ENCODE measurements at regions not wholly inside any gene's neighbourhood (a gene's known extent, or its start where the extent isn't known, plus 50 kb on each side); places are given as distances from the start of the nearest gene placed in this dataset.
"Not testable (repeated sequence)": the region's sequence is repeated elsewhere in the genome, so short reads cannot be mapped to it uniquely, and the experiment has no call there.

DNA sequence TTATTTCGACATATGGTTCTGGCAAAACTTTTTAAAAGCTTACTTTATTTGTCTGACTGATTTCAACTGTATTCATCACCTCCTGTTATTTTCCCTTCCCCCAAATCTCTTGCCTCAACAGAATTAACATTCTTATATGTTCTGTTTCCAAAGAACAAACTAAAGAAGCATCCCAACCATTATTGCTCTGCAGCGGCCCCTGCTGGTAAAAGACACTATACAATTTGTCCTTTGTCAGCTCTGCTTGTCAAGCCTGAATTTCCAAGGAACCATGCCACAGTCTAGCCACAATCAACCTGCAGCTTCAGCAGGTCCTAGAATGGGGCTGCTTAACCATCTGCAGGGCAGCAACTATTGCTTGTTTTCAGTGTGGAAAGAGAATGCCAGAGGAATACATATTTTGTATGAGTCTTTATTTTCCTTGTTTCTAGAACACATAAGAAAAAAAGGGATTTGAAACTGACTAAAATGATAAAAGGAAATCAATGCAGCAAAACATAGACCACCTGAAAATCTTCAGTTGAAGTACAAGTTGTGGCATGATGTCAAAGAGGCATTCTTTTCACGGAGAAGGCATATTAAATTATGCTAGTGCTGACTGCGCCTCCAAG lies 845.3 kb downstream of the DIAPH3 start:
- no peak for DNase-seq (ENCODE audit: extremely low spot score)
- no peaks in the 10 kb centered on the region for H3K36me3 ChIP-seq
- H3K27me3 ChIP-seq = no peaks in the 10 kb centered on the region
- H3K9me3 ChIP-seq = no peaks in the 10 kb centered on the region
- no peak overlapping the region for H3K27ac ChIP-seq (replicated peaks in 1 of 4)
- intact Hi-C loops (cut with DNase I) = no loop called here
- H3K4me1 ChIP-seq = no peaks in the 10 kb centered on the region
- WGBS = 55% methylated on average over 4 of the region's 4 CpGs
- H3K4me3 ChIP-seq = no peak overlapping the region
- TF ChIP-seq, protein P1, sequence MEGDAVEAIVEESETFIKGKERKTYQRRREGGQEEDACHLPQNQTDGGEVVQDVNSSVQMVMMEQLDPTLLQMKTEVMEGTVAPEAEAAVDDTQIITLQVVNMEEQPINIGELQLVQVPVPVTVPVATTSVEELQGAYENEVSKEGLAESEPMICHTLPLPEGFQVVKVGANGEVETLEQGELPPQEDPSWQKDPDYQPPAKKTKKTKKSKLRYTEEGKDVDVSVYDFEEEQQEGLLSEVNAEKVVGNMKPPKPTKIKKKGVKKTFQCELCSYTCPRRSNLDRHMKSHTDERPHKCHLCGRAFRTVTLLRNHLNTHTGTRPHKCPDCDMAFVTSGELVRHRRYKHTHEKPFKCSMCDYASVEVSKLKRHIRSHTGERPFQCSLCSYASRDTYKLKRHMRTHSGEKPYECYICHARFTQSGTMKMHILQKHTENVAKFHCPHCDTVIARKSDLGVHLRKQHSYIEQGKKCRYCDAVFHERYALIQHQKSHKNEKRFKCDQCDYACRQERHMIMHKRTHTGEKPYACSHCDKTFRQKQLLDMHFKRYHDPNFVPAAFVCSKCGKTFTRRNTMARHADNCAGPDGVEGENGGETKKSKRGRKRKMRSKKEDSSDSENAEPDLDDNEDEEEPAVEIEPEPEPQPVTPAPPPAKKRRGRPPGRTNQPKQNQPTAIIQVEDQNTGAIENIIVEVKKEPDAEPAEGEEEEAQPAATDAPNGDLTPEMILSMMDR (IDR thresholded peaks at IDR 0.05) = peak; percentile 55 to 75 (median 60)
- TF ChIP-seq POLR2A (IDR thresholded peaks at IDR 0.05; ENCODE audit: low read depth) = no peak

DNA sequence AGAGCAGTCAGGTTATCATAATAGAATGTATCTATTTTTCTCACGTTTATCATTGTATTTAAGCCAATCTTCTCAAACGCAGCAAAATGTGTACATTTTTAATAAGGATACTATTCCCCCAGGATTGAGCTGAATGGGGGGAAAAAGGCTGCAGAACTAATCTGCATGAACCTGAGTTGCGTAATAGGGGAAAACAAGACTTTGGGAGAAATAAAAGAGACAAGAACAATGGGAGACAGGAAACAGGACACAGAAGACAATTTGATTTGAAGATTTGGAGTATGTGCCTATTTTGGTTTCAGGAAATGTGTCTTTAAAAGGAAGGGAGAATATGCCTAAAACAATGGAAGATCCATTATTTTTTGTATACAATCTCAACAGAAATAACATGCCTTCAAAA lies 844.5 kb downstream of the DIAPH3 start:
- Histone ChIP-seq H3K36me3 (no peaks in the 10 kb centered on the region), H3K4me1 (no peaks in the 10 kb centered on the region), H3K4me3 (no peak overlapping the region), H3K27me3 (no peaks in the 10 kb centered on the region), H3K27ac (replicated peaks in 1 of 4) (no peak overlapping the region), H3K9me3 (no peaks in the 10 kb centered on the region)
- DNase-seq (ENCODE audit: extremely low spot score) = no peak
- 73% methylated on average over 3 of the region's 3 CpGs for WGBS
- intact Hi-C loops (cut with DNase I) = no loop called here
- no peak for TF ChIP-seq POLR2AphosphoS5 (IDR thresholded peaks at IDR 0.05)
- TF ChIP-seq, protein P1 (IDR thresholded peaks at IDR 0.05) = no peak
- no peak for TF ChIP-seq EP300 (IDR thresholded peaks at IDR 0.05)

DNA sequence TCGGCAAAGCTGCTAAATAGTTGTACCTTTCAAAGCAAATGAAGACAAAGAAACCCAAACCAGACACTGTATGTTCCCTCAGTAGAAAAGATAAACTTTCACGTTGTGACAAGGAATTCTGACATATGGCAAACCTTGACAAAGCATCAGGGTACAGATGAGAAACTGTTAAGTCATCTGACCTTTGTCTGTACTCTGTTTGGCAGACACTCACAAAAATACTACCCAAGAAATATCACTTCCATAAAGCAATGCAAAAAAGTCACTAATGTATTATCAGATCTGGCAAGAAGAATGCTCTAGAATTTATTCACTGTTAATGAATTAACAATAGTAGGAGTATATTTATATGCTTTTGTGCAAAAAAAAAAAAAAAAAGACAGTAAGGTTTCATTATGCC lies 843.7 kb downstream of the DIAPH3 start:
- no peak overlapping the region for H3K27ac ChIP-seq (replicated peaks in 1 of 4)
- intact Hi-C loops (cut with DNase I) = no loop called here
- no peaks in the 10 kb centered on the region for H3K36me3 ChIP-seq
- H3K9me3 ChIP-seq = no peaks in the 10 kb centered on the region
- no peak for TF ChIP-seq POLR2A (IDR thresholded peaks at IDR 0.05; ENCODE audit: low read depth)
- TF ChIP-seq POLR2AphosphoS5 (IDR thresholded peaks at IDR 0.05) = no peak
- TF ChIP-seq, protein P1 (IDR thresholded peaks at IDR 0.05) = no peak
- no peak for TF ChIP-seq EP300 (IDR thresholded peaks at IDR 0.05)
- H3K4me1 ChIP-seq = no peaks in the 10 kb centered on the region
- 48% methylated on average over 2 of the region's 2 CpGs for WGBS
- no peaks in the 10 kb centered on the region for H3K27me3 ChIP-seq
- H3K4me3 ChIP-seq = no peak overlapping the region
- DNase-seq (ENCODE audit: extremely low spot score) = no peak

DNA sequence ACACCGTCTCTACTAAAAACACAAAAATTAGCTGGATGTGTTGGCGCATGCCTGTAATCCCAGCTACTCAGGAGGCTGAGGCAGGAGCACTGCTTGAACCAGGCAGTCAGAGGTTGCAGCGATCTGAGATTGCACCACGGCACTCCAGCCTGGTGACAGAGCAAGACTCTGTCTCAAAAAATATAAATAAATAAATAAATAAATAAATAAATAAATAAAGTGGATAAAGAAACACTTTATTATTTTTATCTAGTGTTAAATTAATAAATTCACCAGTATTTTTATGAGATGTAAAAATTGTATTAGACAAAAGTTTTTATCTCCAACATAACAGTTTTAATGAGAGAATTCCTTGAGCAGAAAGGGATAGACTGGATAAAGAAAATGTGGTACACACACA lies 839.3 kb downstream of the DIAPH3 start:
- H3K27ac ChIP-seq (replicated peaks in 1 of 4); intact Hi-C loops (cut with DNase I); DNase-seq (ENCODE audit: extremely low spot score); H3K9me3 ChIP-seq; H3K4me3 ChIP-seq; H3K27me3 ChIP-seq; H3K4me1 ChIP-seq; H3K36me3 ChIP-seq: not testable (repeated sequence)
- 92% methylated on average over 4 of the region's 4 CpGs for WGBS

DNA sequence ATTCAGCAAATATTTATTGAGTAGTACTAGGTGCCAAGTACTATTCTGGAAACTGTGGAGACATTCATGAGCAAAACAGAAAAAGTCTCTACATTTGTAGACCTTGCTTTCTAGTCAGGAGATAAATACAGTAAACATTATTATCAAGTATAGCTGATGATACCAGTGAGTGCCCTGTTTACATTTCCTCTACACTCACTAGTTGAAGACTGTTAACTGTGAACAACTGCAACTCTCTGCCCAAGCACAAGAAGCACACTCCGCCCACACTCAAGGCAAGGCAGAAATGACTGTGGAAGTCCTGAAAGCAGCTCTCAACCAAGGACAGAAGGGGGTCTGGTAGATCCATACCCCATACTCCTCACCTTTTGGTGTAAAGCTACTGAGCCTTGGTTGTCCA lies 837.0 kb downstream of the DIAPH3 start:
- H3K9me3 ChIP-seq = no peaks in the 10 kb centered on the region
- intact Hi-C loops (cut with DNase I) = no loop called here
- H3K27me3 ChIP-seq = no peaks in the 10 kb centered on the region
- H3K4me3 ChIP-seq = no peak overlapping the region
- H3K36me3 ChIP-seq = no peaks in the 10 kb centered on the region
- no peak for DNase-seq (ENCODE audit: extremely low spot score)
- no peak overlapping the region for H3K27ac ChIP-seq (replicated peaks in 1 of 4)
- WGBS = 92% methylated on average over 1 of the region's 1 CpG
- TF ChIP-seq, protein P1 (IDR thresholded peaks at IDR 0.05) = no peak
- TF ChIP-seq POLR2AphosphoS5 (IDR thresholded peaks at IDR 0.05) (no peak), EP300 (IDR thresholded peaks at IDR 0.05) (no peak), POLR2A (IDR thresholded peaks at IDR 0.05; ENCODE audit: low read depth) (no peak)
- H3K4me1 ChIP-seq = no peaks in the 10 kb centered on the region
